ENCODE measurements at regions not wholly inside any gene's neighbourhood (a gene's known extent, or its start where the extent isn't known, plus 50 kb on each side); places are given as distances from the start of the nearest gene placed in this dataset.

GRCh38 chr1:4408380-4408779, 246.0 kb upstream of the AJAP1 start:
- TF ChIP-seq POLR2A (IDR thresholded peaks at IDR 0.05; ENCODE audit: low read depth, low read length) (no peak), POLR2AphosphoS5 (IDR thresholded peaks at IDR 0.05; ENCODE audit: low read depth, low read length) (no peak)
